ENCODE measurements at regions not wholly inside any gene's neighbourhood (a gene's known extent, or its start where the extent isn't known, plus 50 kb on each side); places are given as distances from the start of the nearest gene placed in this dataset.

DNA sequence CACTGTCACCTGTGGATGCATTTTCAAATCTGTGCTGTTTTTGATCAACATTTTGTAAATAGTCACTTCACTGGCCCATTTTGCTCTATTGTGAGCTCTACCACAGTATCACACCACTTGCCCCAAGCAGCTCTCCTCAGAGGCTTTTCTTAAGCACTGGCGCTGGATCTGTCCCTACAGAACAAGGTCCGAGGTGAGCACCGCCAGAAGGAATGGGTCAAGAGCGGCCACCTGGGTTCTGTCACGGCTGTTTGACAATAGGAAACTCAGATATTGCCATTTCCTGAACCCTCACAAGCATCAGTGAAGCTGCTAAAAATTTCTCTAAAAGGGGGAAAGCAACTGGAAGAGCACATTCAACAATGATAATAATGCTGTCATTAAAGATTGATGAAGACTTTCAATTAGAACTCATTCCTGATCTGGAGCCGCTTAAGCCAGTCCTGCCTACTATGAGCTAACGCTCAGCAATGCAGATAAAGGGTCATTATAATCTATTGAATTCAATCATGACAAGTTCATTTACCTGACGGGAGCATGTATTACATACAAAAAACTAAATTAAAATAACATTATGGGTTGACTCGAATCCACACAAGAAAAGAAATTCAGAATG, 514.0 kb downstream of the GALR1 start:
- no peak for TF ChIP-seq SIN3A (IDR thresholded peaks at IDR 0.05; ENCODE audit: borderline replicate concordance, insufficient read depth, low read length)
- TF ChIP-seq TAF1 (IDR thresholded peaks at IDR 0.05; ENCODE audit: borderline replicate concordance, insufficient read depth, low read length) = no peak
- no peak for TF ChIP-seq POLR2AphosphoS5 (IDR thresholded peaks at IDR 0.05; ENCODE audit: low read depth, low read length)
- no peak for TF ChIP-seq FOXP2 (optimal IDR thresholded peaks at IDR 0.05; ENCODE audit: borderline replicate concordance, extremely low read depth, extremely low read length, insufficient read depth)
- TF ChIP-seq, protein P1, sequence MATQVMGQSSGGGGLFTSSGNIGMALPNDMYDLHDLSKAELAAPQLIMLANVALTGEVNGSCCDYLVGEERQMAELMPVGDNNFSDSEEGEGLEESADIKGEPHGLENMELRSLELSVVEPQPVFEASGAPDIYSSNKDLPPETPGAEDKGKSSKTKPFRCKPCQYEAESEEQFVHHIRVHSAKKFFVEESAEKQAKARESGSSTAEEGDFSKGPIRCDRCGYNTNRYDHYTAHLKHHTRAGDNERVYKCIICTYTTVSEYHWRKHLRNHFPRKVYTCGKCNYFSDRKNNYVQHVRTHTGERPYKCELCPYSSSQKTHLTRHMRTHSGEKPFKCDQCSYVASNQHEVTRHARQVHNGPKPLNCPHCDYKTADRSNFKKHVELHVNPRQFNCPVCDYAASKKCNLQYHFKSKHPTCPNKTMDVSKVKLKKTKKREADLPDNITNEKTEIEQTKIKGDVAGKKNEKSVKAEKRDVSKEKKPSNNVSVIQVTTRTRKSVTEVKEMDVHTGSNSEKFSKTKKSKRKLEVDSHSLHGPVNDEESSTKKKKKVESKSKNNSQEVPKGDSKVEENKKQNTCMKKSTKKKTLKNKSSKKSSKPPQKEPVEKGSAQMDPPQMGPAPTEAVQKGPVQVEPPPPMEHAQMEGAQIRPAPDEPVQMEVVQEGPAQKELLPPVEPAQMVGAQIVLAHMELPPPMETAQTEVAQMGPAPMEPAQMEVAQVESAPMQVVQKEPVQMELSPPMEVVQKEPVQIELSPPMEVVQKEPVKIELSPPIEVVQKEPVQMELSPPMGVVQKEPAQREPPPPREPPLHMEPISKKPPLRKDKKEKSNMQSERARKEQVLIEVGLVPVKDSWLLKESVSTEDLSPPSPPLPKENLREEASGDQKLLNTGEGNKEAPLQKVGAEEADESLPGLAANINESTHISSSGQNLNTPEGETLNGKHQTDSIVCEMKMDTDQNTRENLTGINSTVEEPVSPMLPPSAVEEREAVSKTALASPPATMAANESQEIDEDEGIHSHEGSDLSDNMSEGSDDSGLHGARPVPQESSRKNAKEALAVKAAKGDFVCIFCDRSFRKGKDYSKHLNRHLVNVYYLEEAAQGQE (IDR thresholded peaks at IDR 0.05; ENCODE audit: insufficient read depth in 1 of 2, low read depth in 2 of 2, low read length in 2 of 2) = no peak

DNA sequence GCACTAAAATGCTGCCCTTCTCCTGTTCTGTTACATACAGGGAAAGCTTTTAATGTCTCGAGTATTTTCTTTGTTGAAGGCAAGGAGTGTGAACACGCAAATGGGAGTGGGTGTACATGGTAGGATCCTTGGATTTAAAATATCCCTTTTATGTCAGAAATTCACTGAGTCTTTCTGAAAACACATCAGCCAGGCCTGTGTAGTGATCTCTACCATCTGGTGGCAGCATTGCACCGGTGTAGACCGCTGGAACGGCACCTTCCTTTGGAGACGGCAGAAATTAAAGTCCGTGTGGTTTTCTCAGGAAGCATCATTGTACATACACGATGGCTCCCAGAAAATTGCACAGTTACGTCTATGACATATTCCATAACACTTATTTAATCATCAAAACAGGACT, 515.8 kb downstream of the GALR1 start:
- TF ChIP-seq TAF1 (IDR thresholded peaks at IDR 0.05; ENCODE audit: borderline replicate concordance, insufficient read depth, low read length) = no peak
- no peak for TF ChIP-seq FOXP2 (optimal IDR thresholded peaks at IDR 0.05; ENCODE audit: borderline replicate concordance, extremely low read depth, extremely low read length, insufficient read depth)
- no peak for TF ChIP-seq POLR2AphosphoS5 (IDR thresholded peaks at IDR 0.05; ENCODE audit: low read depth, low read length)
- TF ChIP-seq SIN3A (IDR thresholded peaks at IDR 0.05; ENCODE audit: borderline replicate concordance, insufficient read depth, low read length) = no peak
- TF ChIP-seq, protein P1 (IDR thresholded peaks at IDR 0.05; ENCODE audit: insufficient read depth in 1 of 2, low read depth in 2 of 2, low read length in 2 of 2) = no peak

DNA sequence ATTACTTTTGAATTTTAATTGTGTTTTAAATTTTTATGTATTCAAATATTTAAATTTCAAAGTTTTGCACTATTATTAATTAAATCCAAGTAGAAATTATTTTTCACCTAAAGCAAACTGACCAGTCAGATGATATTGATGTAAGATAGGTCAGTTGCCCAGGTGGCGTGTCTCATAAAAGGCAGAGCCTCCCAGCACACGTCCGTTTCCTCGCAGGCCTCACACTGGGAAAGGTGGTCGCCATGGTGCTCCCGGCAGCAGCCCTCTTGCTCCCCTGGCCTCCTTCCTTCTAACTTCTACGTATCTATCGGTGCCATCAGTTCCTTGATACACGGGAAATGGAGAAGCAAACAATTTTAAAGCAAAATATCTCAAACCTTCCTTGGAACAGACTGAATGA, 516.8 kb downstream of the GALR1 start:
- TF ChIP-seq, protein P1 (IDR thresholded peaks at IDR 0.05; ENCODE audit: insufficient read depth in 1 of 2, low read depth in 2 of 2, low read length in 2 of 2) = no peak
- no peak for TF ChIP-seq SIN3A (IDR thresholded peaks at IDR 0.05; ENCODE audit: borderline replicate concordance, insufficient read depth, low read length)
- no peak for TF ChIP-seq POLR2AphosphoS5 (IDR thresholded peaks at IDR 0.05; ENCODE audit: low read depth, low read length)
- no peak for TF ChIP-seq TAF1 (IDR thresholded peaks at IDR 0.05; ENCODE audit: borderline replicate concordance, insufficient read depth, low read length)
- no peak for TF ChIP-seq FOXP2 (optimal IDR thresholded peaks at IDR 0.05; ENCODE audit: borderline replicate concordance, extremely low read depth, extremely low read length, insufficient read depth)

DNA sequence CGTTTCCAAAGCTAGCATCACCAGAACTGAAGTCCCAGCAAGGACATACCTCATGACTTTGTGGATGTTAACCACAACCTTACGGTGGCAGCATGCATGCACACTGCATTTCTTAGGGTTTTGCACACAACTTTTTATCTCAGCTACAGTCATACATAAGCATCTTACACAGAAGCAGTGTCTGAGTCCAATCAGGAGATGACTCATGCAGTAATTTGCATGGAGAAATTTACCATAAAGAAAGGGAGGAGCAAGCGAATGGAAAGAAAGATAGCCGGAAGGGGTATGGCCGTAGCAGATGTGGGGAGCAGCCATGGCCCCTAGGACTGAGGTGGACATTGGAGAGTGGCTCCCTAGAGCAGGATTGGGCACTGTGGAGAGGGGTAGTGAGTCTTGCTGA, 522.5 kb downstream of the GALR1 start:
- no peak for TF ChIP-seq TAF1 (IDR thresholded peaks at IDR 0.05; ENCODE audit: borderline replicate concordance, insufficient read depth, low read length)
- TF ChIP-seq, protein P1 (IDR thresholded peaks at IDR 0.05; ENCODE audit: insufficient read depth in 1 of 2, low read depth in 2 of 2, low read length in 2 of 2) = no peak
- TF ChIP-seq SIN3A (IDR thresholded peaks at IDR 0.05; ENCODE audit: borderline replicate concordance, insufficient read depth, low read length) = no peak
- TF ChIP-seq POLR2AphosphoS5 (IDR thresholded peaks at IDR 0.05; ENCODE audit: low read depth, low read length) = no peak
- TF ChIP-seq FOXP2 (optimal IDR thresholded peaks at IDR 0.05; ENCODE audit: borderline replicate concordance, extremely low read depth, extremely low read length, insufficient read depth) = no peak
